BJ (cell line): ENCODE measurements at regions not wholly inside any gene's neighbourhood (a gene's known extent, or its start where the extent isn't known, plus 50 kb on each side); places are given as distances from the start of the nearest gene placed in this dataset.
"Not testable (repeated sequence)": the region's sequence is repeated elsewhere in the genome, so short reads cannot be mapped to it uniquely, and the experiment has no call there.

Source experiments
- CTCF ChIA-PET: fragments of 350-600 bp; formaldehyde crosslinking; extraction: SDS; loops from one replicate; lab custom pipeline; 2021; ENCODE audit warnings: antibody characterized with exemption, inconsistent platforms; lab: Yijun Ruan, JAX
- POLR2A ChIA-PET: fragments of 300-600 bp; sonication (Branson Sonifier 250); formaldehyde crosslinking; extraction: SDS; loops from one replicate; lab custom pipeline; 2021; ENCODE audit warnings: antibody characterized with exemption; lab: Charles Lee
- DNase-seq: peaks from one replicate; pipeline ENCODE4 v3.0.0-alpha.2; 2011; ENCODE audit warnings: low read depth
- H3K27me3 ChIP-seq: 2 replicates; pipeline ENCODE4 v1.6.0; 2011; ENCODE audit warnings: low read length; ENCODE audit not compliant: control insufficient read depth, insufficient read depth
- H3K36me3 ChIP-seq: 2 replicates; pipeline ENCODE4 v1.5.1; 2011; ENCODE audit warnings: low read length; ENCODE audit not compliant: control insufficient read depth, insufficient read depth
- H3K4me3 ChIP-seq: 2 replicates; pipeline ENCODE4 v1.5.1; 2011; ENCODE audit warnings: low read depth, mild to moderate bottlenecking, control low read depth, low read length
- CTCF ChIP-seq: IDR thresholded peaks from 2 replicates; pipeline ENCODE4 v1.5.1; 2011; ENCODE audit warnings: low read depth, mild to moderate bottlenecking, control low read depth, inconsistent platforms, low read length, moderate library complexity; ENCODE audit not compliant: insufficient read depth

GRCh38 chr1:188022661-188023060 lies 1193.9 kb downstream of the PLA2G4A start:
- H3K27me3 ChIP-seq = no peaks in the 10 kb centered on the region
- POLR2A ChIA-PET = no interaction called here
- CTCF ChIA-PET = no interaction called here
- no peak for DNase-seq
- H3K4me3 ChIP-seq = no peak overlapping the region
- no peak for TF ChIP-seq CTCF
- no peaks in the 10 kb centered on the region for H3K36me3 ChIP-seq

GRCh38 chr1:188023206-188023605 lies 1194.5 kb downstream of the PLA2G4A start:
- POLR2A ChIA-PET = no interaction called here
- no peak overlapping the region for H3K4me3 ChIP-seq
- DNase-seq = no peak
- H3K27me3 ChIP-seq = no peaks in the 10 kb centered on the region
- CTCF ChIA-PET = no interaction called here
- TF ChIP-seq CTCF = no peak
- no peaks in the 10 kb centered on the region for H3K36me3 ChIP-seq

- CTCF ChIA-PET = no interaction called here
- Histone ChIP-seq H3K27me3 (no peaks in the 10 kb centered on the region), H3K36me3 (no peaks in the 10 kb centered on the region), H3K4me3 (no peak overlapping the region)
- TF ChIP-seq CTCF = no peak
- DNase-seq = peak; percentile 26
- POLR2A ChIA-PET = no interaction called here
These were observed 1198.9 kb downstream of the PLA2G4A start for GRCh38 chr1:188027613-188028012.

GRCh38 chr1:188037572-188037971 lies 1208.8 kb downstream of the PLA2G4A start:
- H3K36me3 ChIP-seq, DNase-seq, H3K27me3 ChIP-seq, H3K4me3 ChIP-seq, POLR2A ChIA-PET, CTCF ChIA-PET: not testable (repeated sequence)

GRCh38 chr1:188043536-188044245 lies 1214.9 kb downstream of the PLA2G4A start:
- DNase-seq = no peak
- no peak for TF ChIP-seq CTCF
- ChIA-PET POLR2A (interaction anchor here (0.6 kb wide), 1 partner anchor 129 kb away, joined by 3 read pairs; no protein-coding TSS in a partner anchor), CTCF (interaction anchor here (0.6 kb wide), 1 partner anchor 13 kb away, joined by 3 read pairs; no protein-coding TSS in a partner anchor)
- Histone ChIP-seq H3K4me3 (no peak overlapping the region), H3K36me3 (no peaks in the 10 kb centered on the region), H3K27me3 (no peaks in the 10 kb centered on the region)

GRCh38 chr1:188050250-188050649 lies 1221.5 kb downstream of the PLA2G4A start:
- Histone ChIP-seq H3K27me3 (no peaks in the 10 kb centered on the region), H3K36me3 (no peaks in the 10 kb centered on the region), H3K4me3 (no peak overlapping the region)
- no peak for DNase-seq
- no peak for TF ChIP-seq CTCF
- CTCF ChIA-PET = no interaction called here
- POLR2A ChIA-PET = no interaction called here
